Hepatocyte (in vitro differentiated cells): ENCODE measurements at regions not wholly inside any gene's neighbourhood (a gene's known extent, or its start where the extent isn't known, plus 50 kb on each side); places are given as distances from the start of the nearest gene placed in this dataset.

Experiments
- CTCF ChIP-seq: fragments of 200-600 bp; sonication (generic); IDR thresholded peaks from 2 replicates; pipeline ENCODE4 v1.5.1; 2016; ENCODE audit warnings: antibody characterized with exemption, mild to moderate bottlenecking; ENCODE audit not compliant: poor library complexity
- EZH2 ChIP-seq: fragments of 200-600 bp; sonication (generic); IDR thresholded peaks from 2 replicates; pipeline ENCODE4 v1.6.1; 2016; ENCODE audit warnings: antibody characterized with exemption, mild to moderate bottlenecking, borderline replicate concordance
- EZH2phosphoT487 ChIP-seq: fragments of 200-600 bp; sonication (generic); IDR thresholded peaks from one replicate; pipeline ENCODE4 v1.6.1; 2018; ENCODE audit warnings: antibody characterized with exemption, mild to moderate bottlenecking, low read depth, moderate library complexity; ENCODE audit not compliant: unreplicated experiment, severe bottlenecking

GRCh38 chr13:34816245-34816884 is 125.7 kb upstream of the NBEA start:
- TF ChIP-seq EZH2 (no peak), CTCF (no peak), EZH2phosphoT487 (no peak)
